ENCODE measurements at regions not wholly inside any gene's neighbourhood (a gene's known extent, or its start where the extent isn't known, plus 50 kb on each side); places are given as distances from the start of the nearest gene placed in this dataset.

GRCh38 chr3:157789162-157789561 lies 285.9 kb upstream of the VEPH1 start:
- no peak overlapping the region for H3K4me3 ChIP-seq
- no peaks in the 10 kb centered on the region for H3K4me1 ChIP-seq (replicated peaks)
- intact Hi-C loops (cut with DNase I): no loop called here
- no peak for DNase-seq (ENCODE audit: low spot score)
- no peaks in the 10 kb centered on the region for H3K36me3 ChIP-seq
- no peaks in the 10 kb centered on the region for H3K9me3 ChIP-seq
- H3K27ac ChIP-seq: no peak overlapping the region
- 94% methylated on average over 1 of the region's 1 CpG for whole genome bisulfite sequencing
- H3K27me3 ChIP-seq (replicated peaks; ENCODE audit: insufficient read depth): no peaks in the 10 kb centered on the region
- TF ChIP-seq, protein P1, sequence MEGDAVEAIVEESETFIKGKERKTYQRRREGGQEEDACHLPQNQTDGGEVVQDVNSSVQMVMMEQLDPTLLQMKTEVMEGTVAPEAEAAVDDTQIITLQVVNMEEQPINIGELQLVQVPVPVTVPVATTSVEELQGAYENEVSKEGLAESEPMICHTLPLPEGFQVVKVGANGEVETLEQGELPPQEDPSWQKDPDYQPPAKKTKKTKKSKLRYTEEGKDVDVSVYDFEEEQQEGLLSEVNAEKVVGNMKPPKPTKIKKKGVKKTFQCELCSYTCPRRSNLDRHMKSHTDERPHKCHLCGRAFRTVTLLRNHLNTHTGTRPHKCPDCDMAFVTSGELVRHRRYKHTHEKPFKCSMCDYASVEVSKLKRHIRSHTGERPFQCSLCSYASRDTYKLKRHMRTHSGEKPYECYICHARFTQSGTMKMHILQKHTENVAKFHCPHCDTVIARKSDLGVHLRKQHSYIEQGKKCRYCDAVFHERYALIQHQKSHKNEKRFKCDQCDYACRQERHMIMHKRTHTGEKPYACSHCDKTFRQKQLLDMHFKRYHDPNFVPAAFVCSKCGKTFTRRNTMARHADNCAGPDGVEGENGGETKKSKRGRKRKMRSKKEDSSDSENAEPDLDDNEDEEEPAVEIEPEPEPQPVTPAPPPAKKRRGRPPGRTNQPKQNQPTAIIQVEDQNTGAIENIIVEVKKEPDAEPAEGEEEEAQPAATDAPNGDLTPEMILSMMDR (IDR thresholded peaks at IDR 0.05): no peak
- no peak for TF ChIP-seq POLR2A (IDR thresholded peaks at IDR 0.05)

DNA sequence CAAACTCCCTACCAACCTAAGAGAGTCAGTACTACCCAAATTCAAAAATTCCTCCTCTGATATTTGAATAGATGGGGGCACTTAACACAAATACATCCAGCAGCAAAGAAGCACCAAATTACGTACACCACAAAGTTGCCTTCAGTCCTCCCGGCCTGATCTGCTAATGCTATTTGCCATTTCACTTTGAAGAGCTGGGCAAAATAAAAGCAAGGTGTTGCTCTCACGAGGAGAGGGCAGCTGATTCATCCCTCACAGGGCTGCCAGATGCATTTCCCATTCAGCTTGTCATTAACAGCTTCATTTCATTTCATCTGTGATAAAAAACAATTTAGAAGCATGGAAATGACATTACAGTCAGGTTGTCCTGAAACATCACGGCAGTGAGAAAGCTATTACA lies 283.4 kb upstream of the VEPH1 start:
- Histone ChIP-seq H3K36me3 (no peaks in the 10 kb centered on the region), H3K4me1 (replicated peaks) (no peaks in the 10 kb centered on the region), H3K27me3 (replicated peaks; ENCODE audit: insufficient read depth) (no peaks in the 10 kb centered on the region), H3K27ac (no peak overlapping the region), H3K9me3 (no peaks in the 10 kb centered on the region), H3K4me3 (no peak overlapping the region)
- DNase-seq (ENCODE audit: low spot score): no peak
- TF ChIP-seq, protein P1 (IDR thresholded peaks at IDR 0.05): no peak
- TF ChIP-seq POLR2AphosphoS5 (IDR thresholded peaks at IDR 0.05): no peak
- TF ChIP-seq POLR2A (IDR thresholded peaks at IDR 0.05): no peak
- 67% methylated on average over 4 of the region's 4 CpGs for WGBS
- intact Hi-C loops (cut with DNase I): no loop called here

DNA sequence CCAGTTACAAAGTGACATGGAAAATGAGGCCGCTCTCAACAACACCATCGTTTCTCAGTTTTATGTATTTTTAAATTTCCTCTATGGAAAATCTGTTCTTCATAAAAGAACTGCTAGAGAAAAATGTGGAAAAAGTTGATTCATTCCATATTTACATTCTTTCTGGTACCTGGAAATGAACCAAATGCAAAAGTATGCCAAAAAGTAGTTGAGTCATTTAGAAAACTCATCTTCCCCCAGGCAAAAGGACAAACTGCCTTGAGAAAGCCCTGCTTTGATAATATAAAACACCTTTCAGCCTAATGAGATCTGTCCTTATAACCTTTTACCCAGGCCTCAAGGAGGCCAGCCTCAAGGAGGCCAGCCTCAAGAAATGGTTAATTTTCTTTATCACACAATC lies 283.0 kb upstream of the VEPH1 start:
- intact Hi-C loops (cut with DNase I): no loop called here
- 70% methylated on average over 2 of the region's 2 CpGs for WGBS
- no peak overlapping the region for H3K27ac ChIP-seq
- no peak for DNase-seq (ENCODE audit: low spot score)
- TF ChIP-seq POLR2A (IDR thresholded peaks at IDR 0.05) (no peak), POLR2AphosphoS5 (IDR thresholded peaks at IDR 0.05) (no peak)
- TF ChIP-seq, protein P1 (IDR thresholded peaks at IDR 0.05): no peak
- H3K27me3 ChIP-seq (replicated peaks; ENCODE audit: insufficient read depth): no peaks in the 10 kb centered on the region
- no peaks in the 10 kb centered on the region for H3K36me3 ChIP-seq
- no peaks in the 10 kb centered on the region for H3K4me1 ChIP-seq (replicated peaks)
- H3K9me3 ChIP-seq: no peaks in the 10 kb centered on the region
- no peak overlapping the region for H3K4me3 ChIP-seq

DNA sequence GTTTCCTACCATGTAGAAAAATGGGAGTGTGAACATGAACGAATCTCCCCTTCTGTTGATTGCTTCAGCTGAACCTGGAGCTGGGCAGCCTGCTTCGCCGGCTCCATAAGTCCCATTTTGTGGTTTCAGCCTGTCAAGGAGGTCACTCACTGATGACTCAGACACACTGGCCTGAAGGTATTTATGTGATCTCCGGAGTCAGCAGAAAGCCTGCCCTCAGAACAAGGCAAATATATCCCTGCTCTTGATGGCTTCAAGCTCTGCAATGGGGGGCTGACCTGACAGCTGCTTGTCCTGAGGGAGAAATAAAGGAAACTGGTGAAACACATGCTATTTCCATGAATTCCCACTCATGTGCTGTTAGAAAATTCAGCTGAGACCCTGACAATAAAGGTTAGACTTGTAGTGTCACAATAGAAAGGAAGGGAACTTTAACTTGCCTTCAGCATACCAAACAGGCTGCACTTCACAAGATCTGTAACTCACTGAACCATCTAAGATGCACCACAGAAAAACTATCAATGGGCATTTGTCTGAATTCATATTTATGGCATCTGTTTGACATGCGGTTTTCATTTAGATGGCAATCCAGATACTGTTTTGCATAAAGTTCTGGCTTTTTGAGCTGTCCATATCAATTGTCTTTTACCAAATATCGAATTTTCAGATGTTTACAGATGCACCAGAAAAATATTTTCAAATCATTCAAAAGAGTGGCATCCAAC lies 282.0 kb upstream of the VEPH1 start:
- 37% methylated on average over 6 of the region's 6 CpGs for WGBS
- Histone ChIP-seq H3K27ac (no peak overlapping the region), H3K4me3 (no peak overlapping the region), H3K4me1 (replicated peaks) (no peaks in the 10 kb centered on the region), H3K36me3 (no peaks in the 10 kb centered on the region), H3K9me3 (no peaks in the 10 kb centered on the region), H3K27me3 (replicated peaks; ENCODE audit: insufficient read depth) (no peaks in the 10 kb centered on the region)
- intact Hi-C loops (cut with DNase I): no loop called here
- no peak for DNase-seq (ENCODE audit: low spot score)
- TF ChIP-seq POLR2A (IDR thresholded peaks at IDR 0.05) (no peak), POLR2AphosphoS5 (IDR thresholded peaks at IDR 0.05) (no peak)
- TF ChIP-seq, protein P1 (IDR thresholded peaks at IDR 0.05): no peak

GRCh38 chr3:157782236-157782635 lies 279.0 kb upstream of the VEPH1 start:
- TF ChIP-seq POLR2AphosphoS5 (IDR thresholded peaks at IDR 0.05) (no peak), POLR2A (IDR thresholded peaks at IDR 0.05) (no peak)
- TF ChIP-seq, protein P1 (IDR thresholded peaks at IDR 0.05): no peak
- H3K4me3 ChIP-seq: no peak overlapping the region
- 60% methylated on average over 2 of the region's 2 CpGs for WGBS
- H3K36me3 ChIP-seq: no peaks in the 10 kb centered on the region
- H3K27me3 ChIP-seq (replicated peaks; ENCODE audit: insufficient read depth): no peaks in the 10 kb centered on the region
- intact Hi-C loops (cut with DNase I): no loop called here
- H3K9me3 ChIP-seq: no peaks in the 10 kb centered on the region
- no peak for DNase-seq (ENCODE audit: low spot score)
- no peak overlapping the region for H3K27ac ChIP-seq
- no peaks in the 10 kb centered on the region for H3K4me1 ChIP-seq (replicated peaks)

Data from prostate gland (tissue), 2 donors.